Urothelium cell line (cell line): ENCODE measurements at regions not wholly inside any gene's neighbourhood (a gene's known extent, or its start where the extent isn't known, plus 50 kb on each side); places are given as distances from the start of the nearest gene placed in this dataset.

Source experiments
- DNase-seq: peaks from one replicate; pipeline ENCODE4 v3.0.0; 2011; ENCODE audit warnings: low spot score, mixed read lengths
- FAIRE-seq: peaks from 2 replicates; lab custom pipeline; 2011; peaks lifted over from hg19 to GRCh38; lab: Jason Lieb, UNC

- DNase-seq (peak; percentile 8), FAIRE-seq (no peak)
Observed at GRCh38 chr10:44435196-44435595, 50.3 kb upstream of the CXCL12 start.

DNA sequence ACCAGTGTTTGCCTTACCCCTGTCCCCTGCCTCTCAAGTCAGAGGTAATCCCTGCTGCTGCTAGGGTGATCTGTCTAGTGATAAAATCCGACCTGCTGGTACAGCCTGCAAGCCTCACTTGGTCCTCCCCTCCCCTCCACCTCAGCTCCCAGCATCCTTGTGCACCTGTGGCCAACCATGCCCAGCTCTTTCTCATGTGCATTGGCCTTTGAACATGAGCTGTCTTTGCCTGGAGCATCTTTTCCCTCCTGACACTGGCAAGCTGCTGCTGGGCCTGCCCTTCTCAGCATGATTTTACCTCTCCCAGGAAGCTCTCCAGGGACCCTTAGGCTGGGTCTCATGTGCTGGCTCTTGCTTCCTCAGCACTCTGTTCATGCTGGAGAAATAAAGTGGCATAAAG, 51.3 kb upstream of the CXCL12 start:
- DNase-seq (no peak), FAIRE-seq (no peak)

DNA sequence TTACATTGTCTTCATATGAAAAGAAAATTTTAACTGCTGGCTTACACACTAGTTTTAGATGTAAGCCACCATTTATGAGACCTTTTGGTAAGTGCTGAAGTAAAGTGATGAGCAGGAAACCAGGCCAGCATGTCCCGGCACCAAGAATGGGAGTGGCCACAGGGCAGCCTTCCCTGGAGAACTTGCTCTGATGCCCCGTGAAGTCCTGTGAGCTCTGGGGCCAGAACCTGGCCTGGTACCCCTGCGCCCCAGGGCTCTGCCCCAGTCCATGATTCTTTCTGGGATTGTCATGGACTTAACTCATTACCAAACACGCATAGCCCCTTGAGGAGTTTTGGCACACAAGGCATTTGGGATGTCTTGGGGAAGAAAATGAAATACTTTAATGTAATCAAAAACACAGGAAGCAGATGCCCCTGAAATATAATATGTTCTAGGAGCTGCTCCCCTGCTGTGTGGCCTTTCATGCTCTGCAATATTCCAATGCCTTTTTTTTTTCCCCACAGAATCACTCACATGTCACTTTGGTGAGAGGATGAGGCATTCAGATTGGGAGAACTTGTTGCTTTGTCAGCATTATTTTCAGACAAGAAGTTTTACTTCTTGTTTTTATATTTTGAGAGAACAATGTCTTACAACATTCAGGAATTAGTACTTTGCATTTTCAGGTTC, 53.1 kb upstream of the CXCL12 start:
- DNase-seq = no peak
- FAIRE-seq = no peak

DNA sequence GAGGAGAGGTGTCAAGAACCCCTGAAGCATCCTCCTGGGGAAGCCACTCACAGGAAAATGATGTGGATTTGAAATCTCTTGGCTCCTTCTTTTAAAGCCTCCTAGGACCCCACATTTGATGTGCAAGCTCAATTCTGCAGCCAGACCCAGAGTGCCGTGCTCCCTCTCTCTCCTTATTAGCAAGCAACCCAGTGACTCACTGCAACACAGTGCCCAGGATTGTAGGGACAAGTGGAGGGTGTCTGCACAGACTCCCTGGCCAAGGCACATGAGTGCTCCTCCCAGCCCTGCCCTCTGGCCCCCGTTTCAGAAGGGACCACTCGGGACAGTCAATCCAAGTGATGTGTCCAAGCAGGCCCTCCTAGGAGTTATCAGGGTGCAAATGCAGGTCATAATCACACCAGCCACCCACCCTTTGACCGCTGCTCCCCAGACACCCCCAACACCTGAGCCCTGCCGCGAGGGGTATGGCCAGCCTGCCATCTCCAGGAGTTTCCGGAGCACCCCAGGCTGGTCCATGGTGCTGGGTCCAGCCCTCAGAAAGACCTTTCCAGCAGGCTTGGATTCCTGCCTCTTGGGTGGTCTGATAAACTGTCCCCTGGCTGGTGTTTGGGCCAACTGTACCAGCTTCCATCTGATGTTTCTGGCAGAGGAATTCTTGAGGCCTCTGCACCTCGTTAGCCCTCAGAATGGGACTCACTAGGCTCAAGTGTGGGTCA, 54.5 kb upstream of the CXCL12 start:
- FAIRE-seq (peak; percentile 42), DNase-seq (no peak)

DNA sequence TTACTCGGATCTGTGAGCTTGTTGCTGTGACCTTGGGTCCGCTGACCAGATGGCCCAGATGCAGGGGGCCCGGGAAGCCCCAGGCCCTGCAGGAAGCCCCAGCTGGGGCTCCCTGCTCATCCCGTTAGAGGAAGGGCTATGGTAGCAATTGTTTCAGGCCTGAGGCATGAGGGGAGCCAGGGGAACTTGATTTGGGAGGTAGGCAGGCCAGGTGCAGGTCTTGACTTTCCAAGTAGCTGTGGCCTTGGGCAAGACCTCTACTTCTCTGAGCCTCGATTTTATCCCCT, 55.0 kb upstream of the CXCL12 start:
- FAIRE-seq = no peak
- no peak for DNase-seq

- DNase-seq (no peak), FAIRE-seq (no peak)
Observed at GRCh38 chr10:44457259-44457658, 72.4 kb upstream of the CXCL12 start.

GRCh38 chr10:44458671-44459413, 73.9 kb upstream of the CXCL12 start:
- no peak for DNase-seq
- peak; percentile 82 for FAIRE-seq

GRCh38 chr10:44459671-44460070, 74.8 kb upstream of the CXCL12 start:
- DNase-seq (no peak), FAIRE-seq (no peak)

DNA sequence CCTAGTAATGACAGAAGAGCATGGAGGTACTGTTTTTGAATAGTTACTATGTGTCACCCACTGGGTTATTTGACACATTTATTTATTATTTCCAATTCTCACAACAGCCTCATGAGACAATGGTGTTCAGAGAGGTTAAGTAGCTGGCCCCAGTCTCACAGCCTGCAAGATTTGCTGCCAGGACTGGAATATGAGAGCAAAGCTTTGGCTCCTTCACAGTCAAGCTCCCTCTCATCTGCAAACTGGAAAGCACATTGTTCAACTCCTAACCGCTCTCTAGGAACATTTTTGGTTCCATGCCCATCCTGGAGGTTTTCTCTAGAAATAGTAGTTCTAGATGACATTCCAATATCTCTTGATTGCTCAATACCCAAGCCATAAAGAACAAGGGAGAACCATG, 75.5 kb upstream of the CXCL12 start:
- no peak for DNase-seq
- FAIRE-seq = no peak

- FAIRE-seq (no peak), DNase-seq (no peak)
Observed at GRCh38 chr10:44462338-44462914, 77.5 kb upstream of the CXCL12 start.

GRCh38 chr10:44463511-44464121, 78.7 kb upstream of the CXCL12 start:
- DNase-seq = no peak
- FAIRE-seq = no peak

- FAIRE-seq = no peak
- no peak for DNase-seq
Observed at GRCh38 chr10:44464503-44464902, 79.6 kb upstream of the CXCL12 start.

- DNase-seq = no peak
- peak; percentile 53 for FAIRE-seq
Observed at GRCh38 chr10:44465401-44466115, 80.7 kb upstream of the CXCL12 start.

DNA sequence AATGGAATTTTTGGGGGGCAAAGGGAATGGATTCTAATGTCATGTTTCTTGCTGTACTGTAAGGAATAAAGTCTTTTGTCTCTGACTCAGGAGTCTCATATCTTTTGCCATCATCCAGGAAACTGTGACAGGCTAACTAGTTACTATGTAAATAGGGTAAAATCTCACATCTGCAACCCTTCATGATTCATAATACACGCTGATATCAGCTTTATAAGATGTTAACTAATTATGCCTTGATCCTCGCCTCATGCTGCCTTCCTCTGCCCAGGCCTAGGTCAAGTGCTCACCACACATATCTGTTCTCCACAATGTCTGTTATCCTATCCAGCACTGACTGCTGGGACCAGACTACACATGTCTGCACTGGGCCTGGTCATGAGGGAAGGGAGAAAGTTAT, 81.3 kb upstream of the CXCL12 start:
- FAIRE-seq = peak; percentile 32
- no peak for DNase-seq

DNA sequence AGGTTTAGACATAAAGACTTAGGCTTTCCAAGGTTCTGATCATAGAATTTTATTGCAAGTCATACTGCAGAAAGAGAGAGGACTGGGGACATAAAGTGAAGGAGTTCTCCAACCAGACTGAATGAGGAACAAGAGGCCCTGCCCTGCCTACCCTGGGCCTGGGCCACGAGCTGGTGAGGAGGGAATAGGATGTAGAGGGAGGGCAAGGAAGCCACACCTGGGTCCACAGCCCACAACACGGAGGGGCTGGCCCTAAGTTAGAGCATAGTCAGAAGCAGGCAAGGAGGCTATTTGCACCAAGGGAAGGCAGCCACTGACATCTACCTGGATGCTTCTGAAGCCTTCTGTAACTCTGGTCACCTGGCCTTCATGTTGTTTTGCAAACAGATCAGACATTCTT, 82.2 kb upstream of the CXCL12 start:
- DNase-seq = no peak

DNA sequence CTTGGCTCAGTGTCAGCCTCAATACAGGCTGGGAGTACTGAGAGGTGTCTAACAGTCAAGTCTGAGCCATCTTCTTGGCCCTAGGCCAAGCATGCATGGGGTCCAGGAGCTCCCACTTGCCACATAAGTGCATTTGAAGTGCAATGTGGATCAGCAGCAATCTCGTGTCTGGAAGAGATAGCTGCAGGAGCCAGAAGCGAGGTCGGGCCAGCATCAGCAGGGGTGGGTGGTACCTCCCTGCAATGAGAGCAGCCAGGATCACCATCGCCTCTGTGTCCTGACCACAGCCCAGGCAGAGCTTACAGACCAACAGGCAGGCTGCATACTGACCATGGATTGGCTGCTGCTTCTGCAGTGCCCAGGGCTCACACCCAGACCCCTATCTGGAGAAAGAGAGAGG, 83.0 kb upstream of the CXCL12 start:
- no peak for DNase-seq
- FAIRE-seq = peak; percentile 59

More for the DNA sequence above, 82.2 kb upstream of the CXCL12 start:
- FAIRE-seq = peak; percentile 71

DNA sequence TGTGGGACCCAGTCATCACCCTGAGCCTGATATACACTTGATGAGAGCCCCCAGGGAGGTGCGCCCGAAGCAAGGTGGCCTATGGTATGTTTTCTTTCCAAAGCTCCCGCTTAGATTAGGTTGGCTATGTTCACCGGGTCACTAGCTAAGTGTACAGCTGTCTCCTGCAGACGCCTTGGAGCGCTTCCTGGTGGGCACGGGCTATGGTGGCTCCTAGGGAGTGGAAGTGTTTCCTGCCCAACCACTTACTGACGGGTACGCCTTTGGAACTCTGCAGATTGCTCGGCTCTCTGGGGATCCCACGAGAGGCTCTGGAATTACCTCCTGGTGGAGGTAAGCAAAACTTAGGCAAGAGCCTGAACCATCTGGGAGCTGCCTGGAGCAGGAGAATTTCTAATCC, 83.6 kb upstream of the CXCL12 start:
- no peak for FAIRE-seq
- no peak for DNase-seq

DNA sequence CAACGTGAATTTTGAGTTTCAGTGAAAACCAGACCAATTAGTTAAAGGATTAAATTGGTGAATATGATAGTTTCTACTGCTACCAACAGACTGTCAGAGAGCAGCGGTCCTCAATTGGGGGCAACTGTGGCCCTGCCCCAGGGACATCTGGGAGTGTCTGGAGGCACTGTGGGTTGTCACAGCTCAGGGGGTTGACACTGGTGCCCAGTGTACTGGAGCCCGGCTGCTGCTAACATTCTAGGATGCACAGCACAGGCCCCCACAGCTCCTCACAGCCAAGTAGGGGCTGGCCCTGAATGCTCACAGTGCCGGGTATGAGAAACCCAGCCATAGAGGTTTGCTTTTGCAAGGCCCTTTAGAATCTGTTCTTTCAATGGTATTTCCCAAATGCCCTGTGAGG, 84.1 kb upstream of the CXCL12 start:
- DNase-seq (no peak), FAIRE-seq (no peak)

GRCh38 chr10:44470784-44471183, 85.9 kb upstream of the CXCL12 start:
- FAIRE-seq = no peak
- no peak for DNase-seq

DNA sequence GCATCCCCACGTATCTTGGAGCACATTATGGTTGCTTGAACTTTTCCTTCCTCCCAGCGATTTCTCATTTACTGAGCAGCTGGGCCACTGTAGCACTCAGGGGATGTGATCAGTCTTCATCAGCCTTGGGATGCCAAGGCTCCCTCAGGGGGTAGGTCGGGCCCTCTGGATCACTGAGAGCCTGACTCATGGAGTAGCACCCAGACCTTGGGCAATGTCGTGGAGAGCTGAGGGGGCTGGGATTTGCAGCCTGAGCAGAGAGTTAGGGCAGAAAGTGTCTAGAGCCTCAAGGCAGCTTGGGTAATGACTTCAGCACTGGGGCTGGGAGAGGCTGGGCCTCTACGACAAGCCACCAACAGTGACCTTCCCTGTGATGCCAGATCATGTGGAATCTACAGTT, 86.5 kb upstream of the CXCL12 start:
- no peak for FAIRE-seq
- no peak for DNase-seq

GRCh38 chr10:44473146-44473545, 88.2 kb upstream of the CXCL12 start:
- FAIRE-seq (no peak), DNase-seq (no peak)
